ENCODE measurements at regions not wholly inside any gene's neighbourhood (a gene's known extent, or its start where the extent isn't known, plus 50 kb on each side); places are given as distances from the start of the nearest gene placed in this dataset.

GRCh38 chr5:152592416-152592815, 187.3 kb upstream of the NMUR2 start:
- TF ChIP-seq CTCF (IDR thresholded peaks at IDR 0.05) (no peak), POLR2A (IDR thresholded peaks at IDR 0.05) (no peak), EP300 (IDR thresholded peaks at IDR 0.05) (no peak)
